A673 (cell line): ENCODE measurements at regions not wholly inside any gene's neighbourhood (a gene's known extent, or its start where the extent isn't known, plus 50 kb on each side); places are given as distances from the start of the nearest gene placed in this dataset.

Experiments
- EZH2 ChIP-seq: fragments of 200-600 bp; sonication (generic); IDR thresholded peaks from 2 replicates; pipeline ENCODE4 v1.6.1; 2017; ENCODE audit warnings: borderline replicate concordance, low read depth, mild to moderate bottlenecking, mixed read lengths, antibody characterized with exemption, low read length; ENCODE audit not compliant: poor library complexity, severe bottlenecking
- TF ChIP-seq, protein P1 (sequence below): fragments of 300-800, 200-600 bp; sonication (generic); conservative IDR thresholded peaks from 2 replicates; pipeline ENCODE4 v1.5.1; 2017; ENCODE audit warnings: low read depth, mild to moderate bottlenecking, antibody characterized with exemption, low read length, moderate library complexity, mixed read lengths

DNA sequence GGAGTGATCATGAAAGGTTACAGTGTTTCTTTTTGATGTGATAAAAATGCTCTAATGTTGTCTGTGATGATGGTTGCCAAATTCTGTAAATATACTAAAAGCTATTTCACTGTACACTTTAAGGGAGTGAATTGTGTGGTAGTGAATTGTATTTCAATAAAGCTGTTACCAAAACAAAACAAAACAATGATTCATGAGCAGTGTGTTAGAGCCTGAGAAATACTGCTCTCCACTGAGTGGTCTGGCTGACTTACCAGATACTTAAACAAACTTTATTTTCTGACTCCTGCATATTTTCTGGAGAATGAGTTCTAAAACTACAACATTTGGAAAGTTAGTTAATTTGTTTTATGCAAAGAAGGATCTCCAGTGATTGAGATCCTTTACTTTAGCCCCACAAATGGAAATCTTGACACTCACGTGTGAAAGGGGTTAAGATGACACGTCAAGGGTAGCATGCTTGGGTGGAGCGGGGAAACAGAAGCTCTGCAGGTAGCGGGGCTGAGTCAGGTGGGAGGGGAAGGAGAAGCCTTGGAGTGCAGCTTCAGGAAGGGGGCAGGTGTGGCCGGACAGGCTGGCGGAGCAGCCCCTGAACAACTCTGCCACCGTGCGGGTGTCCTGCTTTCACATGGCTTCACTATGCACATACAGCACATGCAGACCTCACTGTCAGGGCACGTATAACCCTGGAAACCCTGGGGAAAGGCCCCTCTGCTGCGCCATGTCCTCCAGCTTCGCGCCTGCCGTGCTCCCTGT is 256.7 kb downstream of the IRX1 start:
- TF ChIP-seq, protein P1, sequence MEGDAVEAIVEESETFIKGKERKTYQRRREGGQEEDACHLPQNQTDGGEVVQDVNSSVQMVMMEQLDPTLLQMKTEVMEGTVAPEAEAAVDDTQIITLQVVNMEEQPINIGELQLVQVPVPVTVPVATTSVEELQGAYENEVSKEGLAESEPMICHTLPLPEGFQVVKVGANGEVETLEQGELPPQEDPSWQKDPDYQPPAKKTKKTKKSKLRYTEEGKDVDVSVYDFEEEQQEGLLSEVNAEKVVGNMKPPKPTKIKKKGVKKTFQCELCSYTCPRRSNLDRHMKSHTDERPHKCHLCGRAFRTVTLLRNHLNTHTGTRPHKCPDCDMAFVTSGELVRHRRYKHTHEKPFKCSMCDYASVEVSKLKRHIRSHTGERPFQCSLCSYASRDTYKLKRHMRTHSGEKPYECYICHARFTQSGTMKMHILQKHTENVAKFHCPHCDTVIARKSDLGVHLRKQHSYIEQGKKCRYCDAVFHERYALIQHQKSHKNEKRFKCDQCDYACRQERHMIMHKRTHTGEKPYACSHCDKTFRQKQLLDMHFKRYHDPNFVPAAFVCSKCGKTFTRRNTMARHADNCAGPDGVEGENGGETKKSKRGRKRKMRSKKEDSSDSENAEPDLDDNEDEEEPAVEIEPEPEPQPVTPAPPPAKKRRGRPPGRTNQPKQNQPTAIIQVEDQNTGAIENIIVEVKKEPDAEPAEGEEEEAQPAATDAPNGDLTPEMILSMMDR: no peak
- no peak for TF ChIP-seq EZH2
